ENCODE measurements at regions not wholly inside any gene's neighbourhood (a gene's known extent, or its start where the extent isn't known, plus 50 kb on each side); places are given as distances from the start of the nearest gene placed in this dataset.

DNA sequence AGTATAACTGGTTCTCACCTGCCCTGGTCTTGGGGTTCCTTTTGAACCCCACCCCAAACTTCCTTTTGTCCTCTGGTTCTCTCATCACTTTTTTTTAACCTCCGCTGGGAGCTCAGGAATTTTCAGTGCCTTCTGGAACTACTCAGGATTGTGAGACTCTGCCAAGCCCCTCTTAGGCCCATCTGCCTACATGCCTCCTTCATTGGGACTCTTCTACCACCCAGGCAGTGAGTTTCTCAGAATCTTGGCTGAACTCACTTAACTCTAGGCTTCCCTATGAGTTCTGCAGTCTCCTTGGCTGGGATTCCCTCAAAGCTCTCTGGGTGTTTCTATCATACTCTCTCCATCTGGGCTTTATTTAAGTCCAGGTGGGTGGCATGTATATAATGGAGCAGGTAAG lies 86.3 kb downstream of the MDH1 start:
- DNase-seq (ENCODE audit: low read depth): no peak
- no peak for TF ChIP-seq CTCF (IDR thresholded peaks at IDR 0.05; ENCODE audit: insufficient read depth, low read length)

DNA sequence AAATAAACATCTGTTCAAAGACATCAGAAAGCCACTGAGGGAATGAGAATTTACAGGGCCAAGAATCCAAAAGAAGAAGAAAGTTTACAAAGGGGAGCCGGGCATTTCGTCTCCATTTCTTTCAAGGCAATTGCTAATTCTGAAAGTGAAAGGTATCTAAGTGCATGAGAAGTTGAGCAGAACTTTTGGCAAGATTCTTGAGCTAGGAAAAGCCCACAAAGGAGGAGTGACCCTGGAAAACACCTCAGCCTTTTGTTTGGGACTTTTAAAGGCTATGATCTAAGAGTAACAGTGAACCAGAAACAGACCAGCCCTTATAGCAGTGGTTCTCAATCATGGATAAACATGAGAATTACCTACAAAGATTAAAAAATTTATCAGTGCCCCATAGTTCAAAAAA lies 87.4 kb downstream of the MDH1 start:
- no peak for TF ChIP-seq CTCF (IDR thresholded peaks at IDR 0.05; ENCODE audit: insufficient read depth, low read length)
- DNase-seq (ENCODE audit: low read depth): peak; percentile 36
- no peak overlapping the region for H3K4me3 ChIP-seq (ENCODE audit: low read depth, low read length)

More for the DNA sequence above, 86.3 kb downstream of the MDH1 start:
- H3K4me3 ChIP-seq (ENCODE audit: low read depth, low read length): no peak overlapping the region

DNA sequence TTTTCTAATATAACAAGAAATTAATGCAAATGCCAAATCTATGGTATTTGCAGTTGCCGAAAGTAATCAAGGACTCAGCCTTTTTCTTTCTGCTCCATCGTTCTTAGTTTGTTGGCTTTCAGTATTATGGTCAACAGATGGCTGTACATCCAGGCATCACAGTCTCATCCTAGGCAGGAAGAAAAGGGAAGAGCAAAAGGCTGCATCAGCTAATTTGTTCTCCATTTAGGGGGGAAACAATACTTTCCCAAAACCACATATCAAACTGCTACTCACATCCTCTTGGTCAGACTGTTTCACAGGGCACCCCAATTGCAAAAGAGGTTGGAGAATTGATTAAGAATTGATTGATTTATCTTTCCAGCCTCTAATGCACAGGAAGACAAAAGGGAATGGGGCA lies 89.3 kb downstream of the MDH1 start:
- no peak overlapping the region for H3K4me3 ChIP-seq (ENCODE audit: low read depth, low read length)
- TF ChIP-seq CTCF (IDR thresholded peaks at IDR 0.05; ENCODE audit: insufficient read depth, low read length): no peak
- DNase-seq (ENCODE audit: low read depth): no peak

DNA sequence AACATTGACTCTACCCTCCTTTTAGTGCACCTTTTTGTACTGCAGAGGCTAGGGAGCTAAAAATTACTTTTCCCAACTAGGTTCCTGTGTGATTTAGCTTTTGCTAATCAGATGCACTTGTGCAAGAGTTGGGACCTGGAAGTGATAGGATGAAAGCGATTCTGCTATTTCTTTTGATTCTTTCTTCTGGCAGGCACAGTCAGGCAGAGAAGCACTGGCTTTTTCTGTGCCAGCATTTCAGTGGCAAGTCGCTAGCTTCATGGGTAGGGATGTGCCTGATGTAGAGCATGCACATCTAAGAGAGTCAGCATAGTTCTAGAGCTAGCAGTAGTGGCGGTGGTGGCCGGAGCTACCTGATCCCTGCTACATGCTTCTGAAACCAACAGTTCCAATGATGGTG lies 89.8 kb downstream of the MDH1 start:
- no peak overlapping the region for H3K4me3 ChIP-seq (ENCODE audit: low read depth, low read length)
- no peak for TF ChIP-seq CTCF (IDR thresholded peaks at IDR 0.05; ENCODE audit: insufficient read depth, low read length)
- no peak for DNase-seq (ENCODE audit: low read depth)

DNA sequence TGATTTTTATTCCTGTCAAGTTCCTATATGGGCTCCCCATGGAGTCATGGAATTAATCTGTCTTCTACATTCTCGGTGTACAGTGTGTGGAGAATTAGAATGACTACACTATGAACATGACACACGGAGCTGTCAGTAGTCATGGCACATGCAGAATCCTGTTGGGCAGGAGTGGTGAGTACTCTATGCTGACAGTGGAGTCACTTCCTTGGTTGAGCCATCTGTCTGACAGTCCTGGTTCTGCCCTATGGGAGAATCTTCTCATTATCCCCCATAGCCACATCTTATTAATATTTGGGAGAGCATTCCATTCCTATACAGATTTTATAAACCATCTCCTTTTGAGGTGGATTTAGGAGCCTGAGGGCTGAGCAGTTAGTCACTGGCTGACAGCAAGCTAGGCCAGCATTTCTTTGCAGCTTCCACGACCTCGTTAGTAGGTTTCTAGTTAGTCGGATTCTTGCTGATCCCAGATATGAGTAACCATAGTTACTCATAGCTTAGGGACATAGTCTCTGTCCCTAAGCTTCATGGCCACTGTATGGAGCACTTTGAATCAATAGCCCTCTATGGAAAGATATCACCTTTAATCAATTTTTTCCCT lies 90.6 kb downstream of the MDH1 start:
- DNase-seq (ENCODE audit: low read depth): no peak
- H3K4me3 ChIP-seq (ENCODE audit: low read depth, low read length): no peak overlapping the region
- no peak for TF ChIP-seq CTCF (IDR thresholded peaks at IDR 0.05; ENCODE audit: insufficient read depth, low read length)

GRCh38 chr2:63680455-63680854 lies 91.7 kb downstream of the MDH1 start:
- no peak for TF ChIP-seq CTCF (IDR thresholded peaks at IDR 0.05; ENCODE audit: insufficient read depth, low read length)
- H3K4me3 ChIP-seq (ENCODE audit: low read depth, low read length): no peak overlapping the region
- no peak for DNase-seq (ENCODE audit: low read depth)

DNA sequence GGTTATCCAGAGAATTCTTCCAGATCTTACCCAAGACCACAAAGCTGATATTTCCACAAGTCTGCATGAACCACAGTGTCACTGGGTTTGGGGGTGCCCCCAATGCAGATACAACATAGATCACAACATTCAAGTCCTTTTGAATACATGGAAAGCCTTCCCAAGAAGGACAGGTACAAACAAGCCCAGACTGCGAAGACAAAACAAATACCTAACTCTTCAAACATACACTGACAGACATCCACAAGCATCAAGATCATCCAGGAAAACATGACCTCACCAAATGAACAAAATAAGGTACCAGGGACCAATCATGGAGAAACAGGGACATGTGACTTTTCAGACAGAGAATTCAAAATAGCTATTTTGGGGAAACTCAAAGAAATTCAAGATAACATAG lies 93.1 kb downstream of the MDH1 start:
- TF ChIP-seq CTCF (IDR thresholded peaks at IDR 0.05; ENCODE audit: insufficient read depth, low read length): no peak
- H3K4me3 ChIP-seq (ENCODE audit: low read depth, low read length): no peak overlapping the region
- no peak for DNase-seq (ENCODE audit: low read depth)
